Calu3 (cell line): ENCODE measurements at regions not wholly inside any gene's neighbourhood (a gene's known extent, or its start where the extent isn't known, plus 50 kb on each side); places are given as distances from the start of the nearest gene placed in this dataset.

Source experiments
- BruUV-seq: library from RNA; stranded (reverse); fragments of 400-500 nt; replicated peaks from 2 replicates; lab custom pipeline; 2021; lab: Mats Ljungman, UMichigan
- CTCF ChIA-PET: fragments of 300-600 bp; sonication (Branson Sonifier 250); formaldehyde crosslinking; loops from one replicate; lab custom pipeline; 2022; ENCODE audit warnings: antibody characterized with exemption; lab: Charles Lee
- DNase-seq: peaks from one replicate; pipeline ENCODE4 v3.0.0; 2022
- H3K27ac Mint-ChIP-seq: one replicate; pipeline ENCODE4 v1.8.0; 2022; ENCODE audit warnings: mixed read lengths; ENCODE audit not compliant: unreplicated experiment
- H3K27me3 Mint-ChIP-seq: one replicate; pipeline ENCODE4 v1.8.0; 2022; ENCODE audit warnings: mixed read lengths; ENCODE audit not compliant: unreplicated experiment
- H3K36me3 Mint-ChIP-seq: one replicate; pipeline ENCODE4 v1.8.0; 2022; ENCODE audit warnings: mild to moderate bottlenecking, moderate library complexity, mixed read lengths; ENCODE audit not compliant: insufficient read depth, unreplicated experiment
- H3K4me1 Mint-ChIP-seq: one replicate; pipeline ENCODE4 v1.8.0; 2022; ENCODE audit warnings: mild to moderate bottlenecking, low read depth, mixed read lengths; ENCODE audit not compliant: unreplicated experiment
- H3K4me3 Mint-ChIP-seq: one replicate; pipeline ENCODE4 v1.8.0; 2022; ENCODE audit warnings: mild to moderate bottlenecking, low read depth, moderate library complexity, mixed read lengths; ENCODE audit not compliant: unreplicated experiment
- H3K9me3 Mint-ChIP-seq: one replicate; pipeline ENCODE4 v1.8.0; 2022; ENCODE audit warnings: low read depth, mixed read lengths; ENCODE audit not compliant: unreplicated experiment
- intact Hi-C: fragments of 100-400 bp; cut with micrococcal nuclease; formaldehyde crosslinking; loops from one replicate; pipeline ENCODE4 v1.10.0; 2022; ENCODE audit not compliant: unreplicated experiment
- TF ChIP-seq, protein P1 (sequence below): fragments of 200-600 bp; IDR thresholded peaks from one replicate; pipeline ENCODE4 v1.8.0; 2022; ENCODE audit warnings: antibody characterized with exemption; ENCODE audit not compliant: unreplicated experiment

DNA sequence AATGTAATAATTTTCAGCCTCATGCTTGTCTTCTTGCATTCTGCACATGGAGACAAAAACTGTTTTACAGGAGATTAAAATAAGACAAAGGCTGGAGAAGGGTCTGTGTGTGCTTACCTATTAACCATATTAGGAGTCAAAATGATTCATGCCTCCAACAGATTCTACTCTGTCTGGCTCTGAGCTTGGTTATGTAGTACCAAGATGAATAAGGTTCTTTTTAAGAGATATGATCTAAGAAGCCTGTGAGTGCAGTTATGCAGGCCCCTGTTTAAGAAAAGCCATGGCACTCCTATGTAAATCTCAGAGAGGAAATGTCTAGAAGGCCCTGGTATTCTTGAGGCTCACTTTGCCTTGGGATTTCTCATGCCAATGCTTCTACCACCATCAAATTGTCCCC is 486.6 kb upstream of the CDH11 start:
- no TSS peak for BruUV-seq
- CTCF ChIA-PET = no interaction called here

GRCh38 chr16:65604771-65605170 is 482.9 kb upstream of the CDH11 start:
- no peaks in the 10 kb centered on the region for H3K36me3 Mint-ChIP-seq
- H3K9me3 Mint-ChIP-seq = peaks cover 11% of the 10 kb centered on the region
- no peak overlapping the region for H3K27ac Mint-ChIP-seq
- intact Hi-C loops = no loop called here
- no peaks in the 10 kb centered on the region for H3K4me1 Mint-ChIP-seq
- no peak overlapping the region for H3K4me3 Mint-ChIP-seq
- no peaks in the 10 kb centered on the region for H3K27me3 Mint-ChIP-seq
- DNase-seq = no peak
- TF ChIP-seq, protein P1, sequence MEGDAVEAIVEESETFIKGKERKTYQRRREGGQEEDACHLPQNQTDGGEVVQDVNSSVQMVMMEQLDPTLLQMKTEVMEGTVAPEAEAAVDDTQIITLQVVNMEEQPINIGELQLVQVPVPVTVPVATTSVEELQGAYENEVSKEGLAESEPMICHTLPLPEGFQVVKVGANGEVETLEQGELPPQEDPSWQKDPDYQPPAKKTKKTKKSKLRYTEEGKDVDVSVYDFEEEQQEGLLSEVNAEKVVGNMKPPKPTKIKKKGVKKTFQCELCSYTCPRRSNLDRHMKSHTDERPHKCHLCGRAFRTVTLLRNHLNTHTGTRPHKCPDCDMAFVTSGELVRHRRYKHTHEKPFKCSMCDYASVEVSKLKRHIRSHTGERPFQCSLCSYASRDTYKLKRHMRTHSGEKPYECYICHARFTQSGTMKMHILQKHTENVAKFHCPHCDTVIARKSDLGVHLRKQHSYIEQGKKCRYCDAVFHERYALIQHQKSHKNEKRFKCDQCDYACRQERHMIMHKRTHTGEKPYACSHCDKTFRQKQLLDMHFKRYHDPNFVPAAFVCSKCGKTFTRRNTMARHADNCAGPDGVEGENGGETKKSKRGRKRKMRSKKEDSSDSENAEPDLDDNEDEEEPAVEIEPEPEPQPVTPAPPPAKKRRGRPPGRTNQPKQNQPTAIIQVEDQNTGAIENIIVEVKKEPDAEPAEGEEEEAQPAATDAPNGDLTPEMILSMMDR = no peak
- CTCF ChIA-PET = no interaction called here
- BruUV-seq = no TSS peak

More for the DNA sequence above, 486.6 kb upstream of the CDH11 start:
- Mint-ChIP-seq H3K4me1 (no peaks in the 10 kb centered on the region), H3K9me3 (peaks cover 14% of the 10 kb centered on the region), H3K4me3 (no peak overlapping the region), H3K27ac (no peak overlapping the region), H3K36me3 (no peaks in the 10 kb centered on the region), H3K27me3 (no peaks in the 10 kb centered on the region)
- no peak for DNase-seq
- TF ChIP-seq, protein P1 = no peak
- intact Hi-C loops = no loop called here

GRCh38 chr16:65601781-65602180 is 479.9 kb upstream of the CDH11 start:
- no TSS peak for BruUV-seq
- Mint-ChIP-seq H3K4me3 (no peak overlapping the region), H3K27me3 (no peaks in the 10 kb centered on the region)

GRCh38 chr16:65600629-65601028 is 478.8 kb upstream of the CDH11 start:
- DNase-seq = no peak

More at GRCh38 chr16:65601781-65602180, 479.9 kb upstream of the CDH11 start:
- H3K4me1 Mint-ChIP-seq = no peaks in the 10 kb centered on the region
- CTCF ChIA-PET = no interaction called here
- intact Hi-C loops = no loop called here
- no peak overlapping the region for H3K27ac Mint-ChIP-seq
- H3K9me3 Mint-ChIP-seq = peaks cover 13% of the 10 kb centered on the region
- DNase-seq = no peak
- TF ChIP-seq, protein P1 = no peak
- H3K36me3 Mint-ChIP-seq = no peaks in the 10 kb centered on the region

More at GRCh38 chr16:65600629-65601028, 478.8 kb upstream of the CDH11 start:
- H3K9me3 Mint-ChIP-seq = peaks cover 15% of the 10 kb centered on the region
- no peaks in the 10 kb centered on the region for H3K27me3 Mint-ChIP-seq
- TF ChIP-seq, protein P1 = no peak
- BruUV-seq = no TSS peak
- H3K27ac Mint-ChIP-seq = no peak overlapping the region
- CTCF ChIA-PET = no interaction called here
- no peak overlapping the region for H3K4me3 Mint-ChIP-seq
- H3K36me3 Mint-ChIP-seq = no peaks in the 10 kb centered on the region
- no peaks in the 10 kb centered on the region for H3K4me1 Mint-ChIP-seq
- intact Hi-C loops = no loop called here
